Peyer's patch (tissue), 4 donors: ENCODE measurements at regions not wholly inside any gene's neighbourhood (a gene's known extent, or its start where the extent isn't known, plus 50 kb on each side); places are given as distances from the start of the nearest gene placed in this dataset.

Experiments
- CTCF ChIP-seq, 6 experiments: fragments of 450-650 bp in 4 of 6; fragments of 200-600 bp in 2 of 6; sonication (generic) in 1 of 6; IDR thresholded peaks; one replicate each; pipeline ENCODE4 v1.5.1; 2017 to 2019; ENCODE audit warnings: antibody characterized with exemption in 6 of 6, mild to moderate bottlenecking in 3 of 6, moderate library complexity in 1 of 6
- POLR2A ChIP-seq, 2 donors: fragments of 450-650 bp; IDR thresholded peaks; one replicate each; pipeline ENCODE4 v1.5.1; 2017; ENCODE audit warnings: antibody characterized with exemption in 2 of 2, mild to moderate bottlenecking in 2 of 2, moderate library complexity in 2 of 2

DNA sequence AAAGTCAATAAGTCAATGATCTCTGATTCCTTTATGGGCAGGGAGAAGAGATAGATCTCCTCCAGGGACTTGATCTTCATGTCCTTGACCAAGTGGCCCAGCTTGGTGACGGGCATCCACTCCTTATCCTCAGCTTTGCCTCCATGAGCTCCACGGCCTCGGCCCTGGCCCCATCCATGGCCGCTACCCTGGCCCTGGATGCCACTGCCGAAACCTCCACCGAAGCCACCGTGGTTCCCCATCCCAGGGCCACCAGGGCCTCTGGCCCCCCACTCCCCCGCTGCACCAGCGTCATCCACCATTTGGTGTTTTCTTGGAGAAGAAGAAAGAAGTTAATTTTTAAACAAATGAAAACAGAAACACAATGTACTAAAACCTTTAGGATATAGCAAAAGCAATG lies 518.1 kb downstream of the GRXCR1 start:
- no peak for TF ChIP-seq CTCF (IDR thresholded peaks at IDR 0.05)
- no peak for TF ChIP-seq POLR2A (IDR thresholded peaks at IDR 0.05)
